22Rv1 (cell line): ENCODE measurements at regions not wholly inside any gene's neighbourhood (a gene's known extent, or its start where the extent isn't known, plus 50 kb on each side); places are given as distances from the start of the nearest gene placed in this dataset.

Experiments
- H3K27ac ChIP-seq: fragments of 450-650 bp; 2 replicates; pipeline ENCODE4 v1.5.1; 2017
- CTCF ChIP-seq: fragments of 450-650 bp; IDR thresholded peaks from 2 replicates; pipeline ENCODE4 v1.5.1; 2017; ENCODE audit warnings: mild to moderate bottlenecking
- ZFX ChIP-seq: fragments of 450-650 bp; IDR thresholded peaks from 2 replicates; pipeline ENCODE4 v1.6.1; 2017; ENCODE audit warnings: antibody characterized with exemption, borderline replicate concordance

GRCh38 chr3:10740954-10741353 is 75.1 kb upstream of the SLC6A11 start:
- H3K27ac ChIP-seq, result no peak overlapping the region
- TF ChIP-seq ZFX, result no peak
- TF ChIP-seq CTCF, result no peak

- H3K27ac ChIP-seq, result no peak overlapping the region
Observed at GRCh38 chr3:10741891-10742671, 73.9 kb upstream of the SLC6A11 start.

GRCh38 chr3:10743366-10744097 is 72.5 kb upstream of the SLC6A11 start:
- H3K27ac ChIP-seq, result no peak overlapping the region
- TF ChIP-seq ZFX (no peak), CTCF (no peak)

More at GRCh38 chr3:10741891-10742671, 73.9 kb upstream of the SLC6A11 start:
- TF ChIP-seq CTCF, result no peak
- TF ChIP-seq ZFX, result no peak

GRCh38 chr3:10744098-10744465 is 71.9 kb upstream of the SLC6A11 start:
- no peak overlapping the region for H3K27ac ChIP-seq
- TF ChIP-seq CTCF, result peak; percentile 13; the same call in 1 of the 2 replicates
- no peak for TF ChIP-seq ZFX

- TF ChIP-seq CTCF (no peak), ZFX (no peak)
- H3K27ac ChIP-seq, result no peak overlapping the region
Observed at GRCh38 chr3:10745392-10745791, 70.6 kb upstream of the SLC6A11 start.

- TF ChIP-seq ZFX (no peak), CTCF (no peak)
- H3K27ac ChIP-seq, result no peak overlapping the region
Observed at GRCh38 chr3:10746001-10746400, 70.0 kb upstream of the SLC6A11 start.

- no peak for TF ChIP-seq CTCF
- TF ChIP-seq ZFX, result no peak
- no peak overlapping the region for H3K27ac ChIP-seq
Observed at GRCh38 chr3:10746684-10747083, 69.3 kb upstream of the SLC6A11 start.
